ENCODE measurements at regions not wholly inside any gene's neighbourhood (a gene's known extent, or its start where the extent isn't known, plus 50 kb on each side); places are given as distances from the start of the nearest gene placed in this dataset.
"Not testable (repeated sequence)": the region's sequence is repeated elsewhere in the genome, so short reads cannot be mapped to it uniquely, and the experiment has no call there.

- peaks cover 5% of the 10 kb centered on the region for H3K4me1 ChIP-seq (ENCODE audit: control insufficient read depth, low read depth, low read length)
- DNase-seq, result no peak
- no peak overlapping the region for H3K27ac ChIP-seq (ENCODE audit: low read depth, low read length)
- no peak overlapping the region for H2BK5ac ChIP-seq (ENCODE audit: low read length)
- H4K5ac ChIP-seq (ENCODE audit: low read length), result no peak overlapping the region
- no peak overlapping the region for H3K18ac ChIP-seq (ENCODE audit: low read length)
- WGBS (ENCODE audit: extremely low coverage, insufficient coverage, low lambda C conversion rate), result no CpG with 5 or more reads among the region's 6 CpGs
- no peaks in the 10 kb centered on the region for H3K79me2 ChIP-seq (ENCODE audit: control insufficient read depth, insufficient read depth, low read length)
- no peaks in the 10 kb centered on the region for H3K79me1 ChIP-seq (ENCODE audit: low read length)
- H2BK15ac ChIP-seq (replicated peaks; ENCODE audit: low read depth), result no peak overlapping the region
- H3K4me3 ChIP-seq (ENCODE audit: low read length), result no peak overlapping the region
- H3K23ac ChIP-seq (ENCODE audit: low read length), result no peak overlapping the region
- no peak overlapping the region for H3K4ac ChIP-seq (ENCODE audit: low read depth, low read length)
- no peaks in the 10 kb centered on the region for H3K36me3 ChIP-seq (ENCODE audit: control insufficient read depth, insufficient read depth, low read length)
- no peak overlapping the region for H4K8ac ChIP-seq (ENCODE audit: low read depth, low read length)
- no peak overlapping the region for H3K9ac ChIP-seq (ENCODE audit: low read length)
- H3K56ac ChIP-seq (ENCODE audit: low read length), result no peak overlapping the region
- H2BK120ac ChIP-seq (ENCODE audit: low read depth, low read length), result no peak overlapping the region
- H2AK5ac ChIP-seq (ENCODE audit: low read length), result no peak overlapping the region
- H3K4me2 ChIP-seq (ENCODE audit: low read length), result no peak overlapping the region
- no peaks in the 10 kb centered on the region for H3K27me3 ChIP-seq (ENCODE audit: insufficient read depth, low read length, poor library complexity)
Measured at GRCh38 chr1:201640624-201641023, 101.7 kb downstream of the NAV1 start.

GRCh38 chr1:201641524-201642253 lies 102.8 kb downstream of the NAV1 start:
- Histone ChIP-seq H3K4ac (ENCODE audit: low read depth, low read length) (no peak overlapping the region), H2BK5ac (ENCODE audit: low read length) (no peak overlapping the region), H2AK5ac (ENCODE audit: low read length) (no peak overlapping the region), H3K23ac (ENCODE audit: low read length) (no peak overlapping the region), H3K27me3 (ENCODE audit: insufficient read depth, low read length, poor library complexity) (no peaks in the 10 kb centered on the region), H3K56ac (ENCODE audit: low read length) (no peak overlapping the region), H3K36me3 (ENCODE audit: control insufficient read depth, insufficient read depth, low read length) (no peaks in the 10 kb centered on the region), H4K8ac (ENCODE audit: low read depth, low read length) (no peak overlapping the region), H2BK120ac (ENCODE audit: low read depth, low read length) (no peak overlapping the region), H4K5ac (ENCODE audit: low read length) (no peak overlapping the region), H3K79me1 (ENCODE audit: low read length) (no peaks in the 10 kb centered on the region), H3K4me1 (ENCODE audit: control insufficient read depth, low read depth, low read length) (no peaks in the 10 kb centered on the region), H3K4me3 (ENCODE audit: low read length) (no peak overlapping the region), H3K4me2 (ENCODE audit: low read length) (no peak overlapping the region), H3K27ac (ENCODE audit: low read depth, low read length) (no peak overlapping the region), H3K9ac (ENCODE audit: low read length) (no peak overlapping the region), H2BK15ac (replicated peaks; ENCODE audit: low read depth) (no peak overlapping the region), H3K18ac (ENCODE audit: low read length) (no peak overlapping the region), H3K79me2 (ENCODE audit: control insufficient read depth, insufficient read depth, low read length) (no peaks in the 10 kb centered on the region)
- DNase-seq, result no peak
- no CpG with 5 or more reads among the region's 4 CpGs for WGBS (ENCODE audit: extremely low coverage, insufficient coverage, low lambda C conversion rate)

DNA sequence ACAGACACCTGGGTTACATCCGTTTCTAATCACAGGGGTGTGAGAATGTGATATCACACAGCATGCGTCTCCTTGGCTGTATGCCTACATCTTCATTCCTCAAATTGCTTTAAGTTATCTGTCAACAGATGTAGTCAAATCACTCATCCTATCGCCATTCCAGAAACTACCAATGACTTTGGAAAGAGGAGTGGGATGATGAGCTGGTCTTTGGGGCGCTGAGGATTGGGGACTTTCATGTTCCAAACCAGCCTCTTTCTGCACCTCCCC lies 104.8 kb downstream of the NAV1 start:
- Histone ChIP-seq H3K23ac (ENCODE audit: low read length) (no peak overlapping the region), H3K79me2 (ENCODE audit: control insufficient read depth, insufficient read depth, low read length) (no peaks in the 10 kb centered on the region), H3K56ac (ENCODE audit: low read length) (no peak overlapping the region), H3K4ac (ENCODE audit: low read depth, low read length) (no peak overlapping the region), H3K36me3 (ENCODE audit: control insufficient read depth, insufficient read depth, low read length) (no peaks in the 10 kb centered on the region), H3K4me3 (ENCODE audit: low read length) (no peak overlapping the region), H4K5ac (ENCODE audit: low read length) (no peak overlapping the region), H2AK5ac (ENCODE audit: low read length) (no peak overlapping the region), H3K9ac (ENCODE audit: low read length) (no peak overlapping the region), H2BK15ac (replicated peaks; ENCODE audit: low read depth) (no peak overlapping the region), H3K27me3 (ENCODE audit: insufficient read depth, low read length, poor library complexity) (no peaks in the 10 kb centered on the region), H4K8ac (ENCODE audit: low read depth, low read length) (no peak overlapping the region), H3K4me1 (ENCODE audit: control insufficient read depth, low read depth, low read length) (no peaks in the 10 kb centered on the region), H2BK5ac (ENCODE audit: low read length) (no peak overlapping the region), H3K27ac (ENCODE audit: low read depth, low read length) (no peak overlapping the region), H2BK120ac (ENCODE audit: low read depth, low read length) (no peak overlapping the region), H3K79me1 (ENCODE audit: low read length) (no peaks in the 10 kb centered on the region), H3K4me2 (ENCODE audit: low read length) (no peak overlapping the region), H3K18ac (ENCODE audit: low read length) (no peak overlapping the region)
- DNase-seq, result peak; percentile 70
- no CpG with 5 or more reads among the region's 4 CpGs for WGBS (ENCODE audit: extremely low coverage, insufficient coverage, low lambda C conversion rate)

- Histone ChIP-seq H3K9ac (ENCODE audit: low read length) (no peak overlapping the region), H3K4me2 (ENCODE audit: low read length) (no peak overlapping the region), H3K4ac (ENCODE audit: low read depth, low read length) (no peak overlapping the region), H4K8ac (ENCODE audit: low read depth, low read length) (no peak overlapping the region), H2BK15ac (replicated peaks; ENCODE audit: low read depth) (no peak overlapping the region), H3K27me3 (ENCODE audit: insufficient read depth, low read length, poor library complexity) (peaks cover 2% of the 10 kb centered on the region), H3K79me2 (ENCODE audit: control insufficient read depth, insufficient read depth, low read length) (no peaks in the 10 kb centered on the region), H3K27ac (ENCODE audit: low read depth, low read length) (no peak overlapping the region), H2BK5ac (ENCODE audit: low read length) (no peak overlapping the region), H2AK5ac (ENCODE audit: low read length) (no peak overlapping the region), H3K56ac (ENCODE audit: low read length) (no peak overlapping the region), H2BK120ac (ENCODE audit: low read depth, low read length) (no peak overlapping the region), H3K4me3 (ENCODE audit: low read length) (no peak overlapping the region), H3K36me3 (ENCODE audit: control insufficient read depth, insufficient read depth, low read length) (no peaks in the 10 kb centered on the region), H3K18ac (ENCODE audit: low read length) (no peak overlapping the region), H4K5ac (ENCODE audit: low read length) (no peak overlapping the region), H3K23ac (ENCODE audit: low read length) (no peak overlapping the region), H3K4me1 (ENCODE audit: control insufficient read depth, low read depth, low read length) (no peaks in the 10 kb centered on the region), H3K79me1 (ENCODE audit: low read length) (no peaks in the 10 kb centered on the region)
- no peak for DNase-seq
- WGBS (ENCODE audit: extremely low coverage, insufficient coverage, low lambda C conversion rate), result no CpG with 5 or more reads among the region's 2 CpGs
Measured at GRCh38 chr1:201644197-201644596, 105.3 kb downstream of the NAV1 start.

DNA sequence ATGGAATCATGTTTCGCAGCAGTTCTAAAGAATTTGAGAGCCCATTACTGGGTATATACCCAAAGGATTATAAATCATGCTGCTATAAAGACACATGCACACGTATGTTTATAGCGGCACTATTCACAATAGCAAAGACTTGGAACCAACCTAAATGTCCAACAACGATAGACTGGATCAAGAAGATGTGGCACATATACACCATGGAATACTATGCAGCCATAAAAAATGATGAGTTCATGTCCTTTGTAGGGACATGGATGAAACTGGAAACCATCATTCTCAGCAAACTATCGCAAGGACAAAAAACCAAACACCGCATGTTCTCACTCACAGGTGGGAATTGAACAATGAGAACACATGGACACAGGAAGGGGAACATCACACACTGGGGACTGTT lies 106.1 kb downstream of the NAV1 start:
- H3K18ac ChIP-seq (ENCODE audit: low read length); H4K8ac ChIP-seq (ENCODE audit: low read depth, low read length); H3K27ac ChIP-seq (ENCODE audit: low read depth, low read length); H4K5ac ChIP-seq (ENCODE audit: low read length); H3K23ac ChIP-seq (ENCODE audit: low read length); H3K9ac ChIP-seq (ENCODE audit: low read length); H2BK5ac ChIP-seq (ENCODE audit: low read length); H3K56ac ChIP-seq (ENCODE audit: low read length); H3K79me1 ChIP-seq (ENCODE audit: low read length); H3K79me2 ChIP-seq (ENCODE audit: control insufficient read depth, insufficient read depth, low read length); H3K4me1 ChIP-seq (ENCODE audit: control insufficient read depth, low read depth, low read length); H3K4me2 ChIP-seq (ENCODE audit: low read length); H3K4me3 ChIP-seq (ENCODE audit: low read length); H3K27me3 ChIP-seq (ENCODE audit: insufficient read depth, low read length, poor library complexity); H2BK120ac ChIP-seq (ENCODE audit: low read depth, low read length); H2BK15ac ChIP-seq (replicated peaks; ENCODE audit: low read depth); H3K4ac ChIP-seq (ENCODE audit: low read depth, low read length); DNase-seq; H2AK5ac ChIP-seq (ENCODE audit: low read length); H3K36me3 ChIP-seq (ENCODE audit: control insufficient read depth, insufficient read depth, low read length): not testable (repeated sequence)
- no CpG with 5 or more reads among the region's 6 CpGs for WGBS (ENCODE audit: extremely low coverage, insufficient coverage, low lambda C conversion rate)

- no peak overlapping the region for H3K9ac ChIP-seq (ENCODE audit: low read length)
- no peak overlapping the region for H3K23ac ChIP-seq (ENCODE audit: low read length)
- no peak overlapping the region for H4K8ac ChIP-seq (ENCODE audit: low read depth, low read length)
- no CpG with 5 or more reads among the region's 3 CpGs for WGBS (ENCODE audit: extremely low coverage, insufficient coverage, low lambda C conversion rate)
- no peak overlapping the region for H3K56ac ChIP-seq (ENCODE audit: low read length)
- peaks cover 3% of the 10 kb centered on the region for H3K4me1 ChIP-seq (ENCODE audit: control insufficient read depth, low read depth, low read length)
- H3K18ac ChIP-seq (ENCODE audit: low read length), result no peak overlapping the region
- H3K27ac ChIP-seq (ENCODE audit: low read depth, low read length), result no peak overlapping the region
- no peak overlapping the region for H3K4me3 ChIP-seq (ENCODE audit: low read length)
- H3K36me3 ChIP-seq (ENCODE audit: control insufficient read depth, insufficient read depth, low read length), result no peaks in the 10 kb centered on the region
- no peaks in the 10 kb centered on the region for H3K79me1 ChIP-seq (ENCODE audit: low read length)
- H3K4ac ChIP-seq (ENCODE audit: low read depth, low read length), result no peak overlapping the region
- DNase-seq, result no peak
- no peak overlapping the region for H4K5ac ChIP-seq (ENCODE audit: low read length)
- H2BK15ac ChIP-seq (replicated peaks; ENCODE audit: low read depth), result no peak overlapping the region
- H2BK5ac ChIP-seq (ENCODE audit: low read length), result no peak overlapping the region
- H3K79me2 ChIP-seq (ENCODE audit: control insufficient read depth, insufficient read depth, low read length), result no peaks in the 10 kb centered on the region
- no peak overlapping the region for H3K4me2 ChIP-seq (ENCODE audit: low read length)
- no peak overlapping the region for H2BK120ac ChIP-seq (ENCODE audit: low read depth, low read length)
- H3K27me3 ChIP-seq (ENCODE audit: insufficient read depth, low read length, poor library complexity), result peaks cover 2% of the 10 kb centered on the region
- no peak overlapping the region for H2AK5ac ChIP-seq (ENCODE audit: low read length)
Measured at GRCh38 chr1:201645956-201646355, 107.0 kb downstream of the NAV1 start.

Measured in mesendoderm (in vitro differentiated cells).